BLaER1 treated with 17β-estradiol and CSF1 and Interleukin-3, amounts not matched to agents 10 nM and 100 nM (cell line): ENCODE measurements at regions not wholly inside any gene's neighbourhood (a gene's known extent, or its start where the extent isn't known, plus 50 kb on each side); places are given as distances from the start of the nearest gene placed in this dataset.
"Not testable (repeated sequence)": the region's sequence is repeated elsewhere in the genome, so short reads cannot be mapped to it uniquely, and the experiment has no call there.

ENCODE experiments used
- H3K27ac ChIP-seq, 11 experiments: shearing (Covaris generic); formaldehyde crosslinking; 2 replicates each; pipeline ENCODE4 v1.8.1; 2022
- H3K27me3 ChIP-seq, 11 experiments: shearing (Covaris generic); formaldehyde crosslinking; 2 replicates each; pipeline ENCODE4 v1.8.1; 2022
- H3K36me3 ChIP-seq, 11 experiments: shearing (Covaris generic); formaldehyde crosslinking; 2 replicates each; pipeline ENCODE4 v1.8.1; 2022
- H3K4me1 ChIP-seq, 10 experiments: shearing (Covaris generic); formaldehyde crosslinking; 2 replicates each; pipeline ENCODE4 v1.8.1; 2022
- H3K4me2 ChIP-seq, 11 experiments: shearing (Covaris generic); formaldehyde crosslinking; 2 replicates each; pipeline ENCODE4 v1.8.1; 2022
- H3K4me3 ChIP-seq, 10 experiments: shearing (Covaris generic); formaldehyde crosslinking; 2 replicates each; pipeline ENCODE4 v1.8.1; 2022
- H3K9ac ChIP-seq, 11 experiments: shearing (Covaris generic); formaldehyde crosslinking; 2 replicates each; pipeline ENCODE4 v1.8.1; 2022
- H3K9me3 ChIP-seq, 11 experiments: shearing (Covaris generic); formaldehyde crosslinking; replicated peaks in 1 of 11; 2 replicates each; pipeline ENCODE4 v1.8.1; 2022
- H4K20me1 ChIP-seq, 11 experiments: shearing (Covaris generic); formaldehyde crosslinking; 2 replicates each; pipeline ENCODE4 v1.8.1; 2022
- Cebpa-rat ChIP-seq, 11 experiments: shearing (Covaris generic); IDR thresholded peaks; 2 replicates each; pipeline ENCODE4 v1.8.1; 2022

GRCh38 chr18:46239998-46240397, 135.8 kb downstream of the HAUS1 start:
- H3K27me3 ChIP-seq: no peaks in the 10 kb centered on the region
- no peaks in the 10 kb centered on the region for H3K9me3 ChIP-seq
- no peak overlapping the region for H3K27ac ChIP-seq
- H3K4me2 ChIP-seq: no peak overlapping the region
- peaks cover 0 to 43% (median 7%) of the 10 kb centered on the region in 11 experiments; a peak in 11 of 22 replicates for H4K20me1 ChIP-seq
- TF ChIP-seq Cebpa-rat (IDR thresholded peaks at IDR 0.05): no peak
- H3K4me3 ChIP-seq: no peak overlapping the region
- peaks cover 0 to 33% (median 17%) of the 10 kb centered on the region in 11 experiments; a peak in 14 of 22 replicates for H3K36me3 ChIP-seq
- no peaks in the 10 kb centered on the region for H3K4me1 ChIP-seq
- no peak overlapping the region for H3K9ac ChIP-seq

- not testable (repeated sequence) for H3K4me2 ChIP-seq, H3K27me3 ChIP-seq, H3K9ac ChIP-seq, H3K4me3 ChIP-seq, H3K27ac ChIP-seq, H3K9me3 ChIP-seq, H3K4me1 ChIP-seq
- Histone ChIP-seq H4K20me1 (peaks cover 0 to 34% (median 7%) of the 10 kb centered on the region in 11 experiments; a peak in 11 of 22 replicates), H3K36me3 (peaks cover 0 to 29% (median 18%) of the 10 kb centered on the region in 11 experiments; a peak in 14 of 22 replicates)
Observed at GRCh38 chr18:46241393-46241792, 137.2 kb downstream of the HAUS1 start.

- Histone ChIP-seq H3K4me3 (no peak overlapping the region), H4K20me1 (peaks cover 0 to 28% (median 7%) of the 10 kb centered on the region in 11 experiments; a peak in 11 of 22 replicates), H3K36me3 (peaks cover 0 to 27% (median 14%) of the 10 kb centered on the region in 11 experiments; a peak in 12 of 22 replicates), H3K9ac (no peak overlapping the region), H3K9me3 (no peaks in the 10 kb centered on the region), H3K27me3 (no peaks in the 10 kb centered on the region), H3K4me2 (no peak overlapping the region), H3K27ac (no peak overlapping the region), H3K4me1 (no peaks in the 10 kb centered on the region)
- TF ChIP-seq Cebpa-rat (IDR thresholded peaks at IDR 0.05): no peak
Observed at GRCh38 chr18:46242183-46242582, 138.0 kb downstream of the HAUS1 start.

GRCh38 chr18:46243095-46243494, 138.9 kb downstream of the HAUS1 start:
- peaks cover 0 to 7% (median 0%) of the 10 kb centered on the region in 10 experiments; a peak in 5 of 20 replicates for H3K4me1 ChIP-seq

GRCh38 chr18:46243673-46244072, 139.5 kb downstream of the HAUS1 start:
- Histone ChIP-seq H4K20me1 (peaks cover 0 to 28% (median 7%) of the 10 kb centered on the region in 11 experiments; a peak in 10 of 22 replicates), H3K36me3 (peaks cover 6 to 41% (median 26%) of the 10 kb centered on the region in 11 experiments; a peak in 19 of 22 replicates), H3K4me2 (no peak overlapping the region), H3K4me1 (peaks cover 1 to 13% (median 4%) of the 10 kb centered on the region in 10 experiments; a peak in 17 of 20 replicates), H3K9me3 (no peaks in the 10 kb centered on the region), H3K27ac (no peak overlapping the region), H3K9ac (no peak overlapping the region), H3K27me3 (no peaks in the 10 kb centered on the region), H3K4me3 (no peak overlapping the region)
- TF ChIP-seq Cebpa-rat (IDR thresholded peaks at IDR 0.05): no peak

More at GRCh38 chr18:46243095-46243494, 138.9 kb downstream of the HAUS1 start:
- H3K4me2 ChIP-seq: no peak overlapping the region
- no peak overlapping the region for H3K9ac ChIP-seq
- H3K36me3 ChIP-seq: peaks cover 6 to 36% (median 21%) of the 10 kb centered on the region in 11 experiments; a peak in 17 of 22 replicates
- no peaks in the 10 kb centered on the region for H3K27me3 ChIP-seq
- no peak for TF ChIP-seq Cebpa-rat (IDR thresholded peaks at IDR 0.05)
- H4K20me1 ChIP-seq: peaks cover 0 to 28% (median 7%) of the 10 kb centered on the region in 11 experiments; a peak in 11 of 22 replicates
- no peaks in the 10 kb centered on the region for H3K9me3 ChIP-seq
- no peak overlapping the region for H3K4me3 ChIP-seq
- H3K27ac ChIP-seq: no peak overlapping the region

GRCh38 chr18:46246101-46246500, 141.9 kb downstream of the HAUS1 start:
- Histone ChIP-seq H3K4me3 (no peak overlapping the region), H3K27ac (no peak overlapping the region), H3K4me1 (peaks cover 25 to 37% (median 28%) of the 10 kb centered on the region in 10 experiments), H3K4me2 (no peak overlapping the region), H3K27me3 (no peaks in the 10 kb centered on the region), H3K36me3 (peaks cover 0 to 37% (median 17%) of the 10 kb centered on the region in 11 experiments; a peak in 16 of 22 replicates), H4K20me1 (peaks cover 0 to 11% (median 2%) of the 10 kb centered on the region in 11 experiments; a peak in 8 of 22 replicates), H3K9me3 (no peaks in the 10 kb centered on the region), H3K9ac (no peak overlapping the region)
- no peak for TF ChIP-seq Cebpa-rat (IDR thresholded peaks at IDR 0.05)

GRCh38 chr18:46247942-46248341, 143.8 kb downstream of the HAUS1 start:
- Histone ChIP-seq H3K27ac (0 out of 22 replicates have a peak overlapping the region, but pooled peaks of 1 of the 11 experiments have one; percentile 74), H4K20me1 (peaks cover 0 to 14% (median 0%) of the 10 kb centered on the region in 11 experiments; a peak in 8 of 22 replicates), H3K36me3 (peaks cover 0 to 39% (median 20%) of the 10 kb centered on the region in 11 experiments; a peak in 17 of 22 replicates), H3K4me3 (no peak overlapping the region), H3K9me3 (no peaks in the 10 kb centered on the region), H3K9ac (no peak overlapping the region), H3K4me2 (no peak overlapping the region), H3K27me3 (no peaks in the 10 kb centered on the region), H3K4me1 (peaks cover 27 to 42% (median 31%) of the 10 kb centered on the region in 10 experiments)
- TF ChIP-seq Cebpa-rat (IDR thresholded peaks at IDR 0.05): no peak

GRCh38 chr18:46250084-46250811, 146.1 kb downstream of the HAUS1 start:
- Histone ChIP-seq H3K4me3 (peak overlapping the region in 5 of 10 experiments; percentile 30 to 45 (median 34); a peak in 8 of 20 replicates), H4K20me1 (peaks cover 0 to 11% (median 1%) of the 10 kb centered on the region in 11 experiments; a peak in 7 of 22 replicates), H3K4me2 (peak overlapping the region; percentile 67 to 95 (median 84)), H3K27ac (peak overlapping the region; percentile 53 to 78 (median 67); a peak in 21 of 22 replicates), H3K9ac (peak overlapping the region; percentile 23 to 63 (median 52); a peak in 20 of 22 replicates), H3K36me3 (peaks cover 22 to 55% (median 34%) of the 10 kb centered on the region in 11 experiments; a peak in 20 of 22 replicates), H3K4me1 (peaks cover 27 to 42% (median 31%) of the 10 kb centered on the region in 10 experiments), H3K9me3 (no peaks in the 10 kb centered on the region), H3K27me3 (no peaks in the 10 kb centered on the region)
- no peak for TF ChIP-seq Cebpa-rat (IDR thresholded peaks at IDR 0.05)

GRCh38 chr18:46250812-46251173, 146.6 kb downstream of the HAUS1 start:
- TF ChIP-seq Cebpa-rat (IDR thresholded peaks at IDR 0.05): no peak
- peak overlapping the region in 3 of 10 experiments; percentile 33 to 42 (median 34); a peak in 5 of 20 replicates for H3K4me3 ChIP-seq
- H3K9ac ChIP-seq: peak overlapping the region in 10 of 11 experiments; percentile 26 to 63 (median 52); a peak in 10 of 22 replicates
- H3K27ac ChIP-seq: peak overlapping the region; percentile 53 to 78 (median 67); a peak in 21 of 22 replicates
- peak overlapping the region; percentile 67 to 95 (median 84) for H3K4me2 ChIP-seq
- peaks cover 0 to 11% (median 0%) of the 10 kb centered on the region in 11 experiments; a peak in 7 of 22 replicates for H4K20me1 ChIP-seq
- no peaks in the 10 kb centered on the region for H3K9me3 ChIP-seq
- peaks cover 27 to 42% (median 31%) of the 10 kb centered on the region in 10 experiments for H3K4me1 ChIP-seq
- peaks cover 23 to 61% (median 39%) of the 10 kb centered on the region in 11 experiments; a peak in 20 of 22 replicates for H3K36me3 ChIP-seq
- H3K27me3 ChIP-seq: no peaks in the 10 kb centered on the region
